A549 (cell line): ENCODE measurements at regions not wholly inside any gene's neighbourhood (a gene's known extent, or its start where the extent isn't known, plus 50 kb on each side); places are given as distances from the start of the nearest gene placed in this dataset.

ENCODE experiments used
- CHD2 ChIP-seq: fragments of 150-350 bp; IDR thresholded peaks from 2 replicates; pipeline ENCODE4 v1.6.1; 2014; ENCODE audit warnings: low read length; ENCODE audit not compliant: partially characterized antibody
- CTCF ChIP-seq: fragments of >200 bp; sonication (Bioruptor Twin); formaldehyde crosslinking; IDR thresholded peaks from 3 replicates; pipeline ENCODE4 v1.5.1; 2016
- HDAC2 ChIP-seq: fragments of 200-600 bp; sonication (generic); IDR thresholded peaks from 2 replicates; pipeline ENCODE4 v1.6.1; 2016
- HOXA7 ChIP-seq: fragments of 250-450 bp; sonication (Bioruptor Pico); IDR thresholded peaks from 2 replicates; pipeline ENCODE4 v1.5.0; 2020; ENCODE audit warnings: mild to moderate bottlenecking, moderate library complexity
- KDM1A ChIP-seq: fragments of 200-600 bp; sonication (generic); IDR thresholded peaks from 2 replicates; pipeline ENCODE4 v1.6.1; 2016; ENCODE audit warnings: low read depth, mild to moderate bottlenecking
- MAFK ChIP-seq: fragments of 450-650 bp; IDR thresholded peaks from 2 replicates; pipeline ENCODE4 v1.6.1; 2014; ENCODE audit not compliant: partially characterized antibody
- PBX3 ChIP-seq: IDR thresholded peaks from 2 replicates; pipeline ENCODE4 v1.6.1; 2012
- POLR2A ChIP-seq: IDR thresholded peaks from 2 replicates; pipeline ENCODE4 v1.6.1; 2012; ENCODE audit warnings: mild to moderate bottlenecking, low read length
- RAD21 ChIP-seq, 2 experiments: fragments of >200 bp in 1 of 2; sonication (Bioruptor Twin) in 1 of 2; formaldehyde crosslinking in 1 of 2; IDR thresholded peaks in 1 of 2; conservative IDR thresholded peaks in 1 of 2; 2 replicates in 1 of 2; 3 replicates in 1 of 2; pipeline ENCODE4 v1.6.1; 2012 to 2018; ENCODE audit warnings: inconsistent platforms in 1 of 2
- RFX5 ChIP-seq: fragments of 450-650 bp; IDR thresholded peaks from 2 replicates; pipeline ENCODE4 v1.7.1; 2014; ENCODE audit warnings: antibody characterized with exemption, mild to moderate bottlenecking, moderate library complexity
- SREBF2 ChIP-seq: fragments of 450-650 bp; IDR thresholded peaks from 2 replicates; pipeline ENCODE4 v1.6.1; 2014; ENCODE audit warnings: mild to moderate bottlenecking, moderate library complexity
- TP53 ChIP-seq: fragments of 250-450 bp; sonication (Bioruptor Pico); IDR thresholded peaks from 2 replicates; pipeline ENCODE4 v1.5.0; 2021; ENCODE audit warnings: mild to moderate bottlenecking, moderate library complexity
- USF2 ChIP-seq: fragments of 450-650 bp; IDR thresholded peaks from 2 replicates; pipeline ENCODE4 v1.6.1; 2014; ENCODE audit warnings: antibody characterized with exemption
- TF ChIP-seq, protein P1 (sequence below): IDR thresholded peaks from 2 replicates; pipeline ENCODE4 v1.6.1; 2012

- TF ChIP-seq HOXA7 (CRISPR knock-in tag) (no peak), CTCF (no peak), KDM1A (no peak), RAD21 (conservative IDR thresholded peaks at IDR 0.05 in 1 of 2, IDR thresholded peaks at IDR 0.05 in 1 of 2) (no peak), TP53 (CRISPR knock-in tag) (no peak), SREBF2 (no peak), RFX5 (no peak), POLR2A (no peak), CHD2 (no peak), USF2 (no peak), HDAC2 (no peak), PBX3 (no peak), MAFK (no peak)
- TF ChIP-seq, protein P1, sequence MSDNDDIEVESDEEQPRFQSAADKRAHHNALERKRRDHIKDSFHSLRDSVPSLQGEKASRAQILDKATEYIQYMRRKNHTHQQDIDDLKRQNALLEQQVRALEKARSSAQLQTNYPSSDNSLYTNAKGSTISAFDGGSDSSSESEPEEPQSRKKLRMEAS, result no peak
Measured at GRCh38 chr4:44098973-44099372, 349.6 kb downstream of the KCTD8 start.
